Left cardiac atrium (tissue), 4 donors: ENCODE measurements at regions not wholly inside any gene's neighbourhood (a gene's known extent, or its start where the extent isn't known, plus 50 kb on each side); places are given as distances from the start of the nearest gene placed in this dataset.

ENCODE experiments used
- ATAC-seq, 2 donors: fragments of 200-7000 bp; cut with Tn5 transposase; one replicate each; pipeline ENCODE4 v1.9.1; 2020; ENCODE audit warnings: mild to moderate bottlenecking in 2 of 2, moderate library complexity in 2 of 2
- DNase-seq: peaks from one replicate; pipeline ENCODE4 v3.0.0-alpha.2; 2020
- intact Hi-C, 2 donors: fragments of 100-400 bp; cut with DNase I; formaldehyde crosslinking; loops; one replicate each; pipeline versions ENCODE4 v1.14.1 to v1.15.1; 2022 to 2023
- donor health status: DM: no; HTN: yes; CAD: no.
- donor health status: DM: no; HTN: yes; CAD: no; lungs with severe emphysema.
- donor health status: DM: yes; HTN: yes; CAD: no.
- donor health status: Dilated cardiomyopathy.

DNA sequence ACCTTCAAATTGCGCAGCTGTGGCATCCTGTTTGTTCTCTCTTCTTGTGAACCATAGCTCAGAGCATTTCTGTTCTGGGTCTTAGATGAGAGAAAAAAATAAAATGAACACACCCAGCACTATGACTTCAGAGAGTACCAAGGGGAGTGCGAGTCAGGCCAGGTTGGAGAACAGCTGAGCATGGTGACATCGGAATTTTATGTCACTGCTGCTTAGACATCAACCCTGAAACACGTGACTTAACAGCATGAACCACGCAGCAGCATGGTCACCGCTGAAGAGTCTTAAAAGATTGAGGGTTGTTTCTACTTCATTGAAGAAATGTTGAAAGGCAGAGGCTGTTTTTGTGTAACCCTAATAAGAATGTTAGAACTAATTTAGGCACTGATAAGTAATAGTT is 288.8 kb upstream of the SOX11 start:
- intact Hi-C loops, result no loop called here
- no peak for ATAC-seq
- no peak for DNase-seq

DNA sequence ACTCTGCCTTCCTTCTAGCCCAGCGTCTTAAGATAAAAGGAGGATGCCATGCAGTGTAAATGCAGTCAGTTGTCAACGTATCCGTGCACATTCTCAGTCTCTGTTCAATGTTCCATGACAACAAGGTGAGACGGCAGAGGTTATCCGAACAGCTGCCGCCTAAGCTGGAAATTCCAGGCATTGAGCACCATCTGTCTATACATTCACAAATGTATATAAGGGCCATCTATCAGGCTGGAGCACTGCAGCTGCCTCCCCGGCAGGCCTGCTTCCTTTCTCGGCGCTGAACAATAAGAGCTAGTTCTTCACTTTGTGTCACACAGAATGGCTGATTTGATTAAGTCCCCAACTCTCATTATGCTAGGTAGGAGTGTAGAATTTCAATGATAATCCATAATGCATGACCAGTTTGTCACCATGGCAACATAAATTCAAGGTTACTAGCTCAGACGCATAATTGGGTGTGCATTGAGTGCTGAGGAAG is 282.2 kb upstream of the SOX11 start:
- ATAC-seq, result no peak
- DNase-seq, result no peak
- intact Hi-C loops, result no loop called here

DNA sequence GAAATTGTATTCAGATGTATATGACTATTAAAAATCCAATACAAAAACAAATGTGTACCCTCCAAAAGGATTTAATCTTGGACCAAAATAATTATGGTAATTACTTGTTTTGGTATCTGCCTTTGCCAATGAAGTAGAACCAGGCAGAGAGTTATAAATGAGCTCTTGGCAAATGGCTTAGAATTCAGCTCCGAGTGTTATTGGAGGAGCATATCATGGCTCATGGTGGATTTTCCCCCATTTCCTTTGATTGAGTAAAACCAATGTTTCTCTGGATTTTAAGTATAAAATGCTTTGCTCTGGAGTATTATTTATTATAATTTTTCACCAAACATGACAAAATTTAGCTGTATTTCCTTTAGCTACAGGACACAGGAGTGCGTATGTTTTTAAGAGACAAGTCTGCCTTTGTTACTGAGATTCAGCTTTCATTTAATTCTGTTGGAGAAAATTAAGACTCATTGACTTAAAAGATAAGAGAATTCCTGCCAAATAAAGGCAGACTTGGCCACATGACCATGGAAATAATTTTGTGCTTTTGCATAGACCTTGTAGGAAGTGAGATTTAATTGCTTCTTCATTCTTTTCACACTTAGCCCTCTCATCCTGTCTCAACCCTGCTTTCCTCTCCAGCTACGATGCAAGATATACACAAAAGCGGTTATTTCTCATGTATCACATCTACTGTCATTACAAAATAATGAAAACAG is 281.0 kb upstream of the SOX11 start:
- ATAC-seq, result no peak
- no peak for DNase-seq
- intact Hi-C loops, result no loop called here

DNA sequence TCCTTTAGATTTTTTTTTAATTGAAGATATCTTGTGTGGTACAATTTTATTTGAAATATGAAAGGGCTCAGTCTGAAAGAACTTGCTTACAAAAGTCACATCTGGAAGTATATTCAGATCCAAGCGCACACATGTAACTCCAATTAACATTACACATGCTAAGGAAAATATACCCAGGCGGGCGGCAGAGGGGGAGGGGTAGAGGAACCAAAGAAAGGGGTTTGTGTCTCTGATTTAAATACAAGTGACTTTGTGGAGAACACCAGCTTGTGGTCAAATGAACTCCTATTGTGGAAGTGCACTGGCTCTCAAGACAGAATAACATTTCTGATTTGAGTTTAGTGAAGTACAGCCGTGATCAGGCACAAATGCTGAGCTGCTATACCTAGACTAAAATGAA is 280.2 kb upstream of the SOX11 start:
- ATAC-seq (no peak), DNase-seq (no peak)
- intact Hi-C loops, result no loop called here

DNA sequence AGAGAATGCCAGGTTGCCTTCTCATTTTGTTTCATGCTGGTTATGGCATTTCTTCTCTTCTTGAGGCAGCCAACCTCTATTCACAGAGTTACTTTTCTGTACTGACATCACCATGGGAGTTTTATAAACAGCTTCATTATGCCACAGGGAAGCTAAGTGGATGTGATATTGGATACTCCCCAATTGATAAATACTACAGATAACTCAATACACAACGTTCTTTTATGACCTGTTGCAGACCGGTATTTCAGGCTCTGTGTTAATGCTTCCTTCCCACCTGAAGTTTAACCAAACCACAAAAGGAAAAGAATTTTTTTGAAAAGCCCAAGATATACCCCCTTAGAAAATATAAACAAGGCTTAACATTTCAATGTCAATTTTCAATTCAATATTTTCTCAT is 258.3 kb upstream of the SOX11 start:
- no peak for DNase-seq
- intact Hi-C loops, result no loop called here
- no peak for ATAC-seq

DNA sequence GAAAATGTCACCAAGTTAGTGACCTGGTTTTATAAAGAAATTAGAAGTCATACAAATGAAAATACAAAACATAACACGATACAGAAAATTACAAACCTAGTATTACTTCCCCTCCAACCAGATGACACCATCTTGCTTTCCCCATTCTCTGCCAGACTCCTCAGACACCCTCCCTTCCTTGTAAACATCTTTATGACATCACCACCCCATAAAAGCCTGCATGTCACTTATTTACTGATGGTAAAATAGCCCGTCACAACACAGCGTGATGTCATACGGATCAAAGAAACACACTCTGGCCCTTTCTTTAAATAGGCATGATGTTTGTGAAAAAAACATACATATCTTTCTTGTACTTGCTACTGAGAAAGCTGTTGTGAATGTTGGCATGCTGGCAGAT is 254.8 kb upstream of the SOX11 start:
- intact Hi-C loops, result no loop called here
- ATAC-seq (no peak), DNase-seq (no peak)

DNA sequence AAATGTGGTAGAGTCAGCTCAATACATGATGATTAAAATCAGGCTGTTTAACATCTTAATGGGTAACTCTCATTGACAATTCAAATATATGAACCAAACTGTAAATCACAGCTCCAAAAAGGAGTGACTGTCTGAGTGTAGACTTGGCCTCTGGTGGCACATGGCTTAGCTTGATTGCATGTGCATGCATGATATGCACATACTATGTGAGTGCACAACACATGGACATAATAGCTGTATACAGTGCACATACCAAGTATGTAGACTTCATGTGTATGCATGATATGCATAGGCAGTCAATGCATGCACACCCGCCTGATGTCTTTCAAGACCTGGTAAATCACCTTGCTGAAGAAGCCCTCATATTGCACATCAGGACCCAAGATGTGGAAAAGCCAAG is 252.0 kb upstream of the SOX11 start:
- ATAC-seq, result no peak
- DNase-seq, result no peak
- intact Hi-C loops, result no loop called here

DNA sequence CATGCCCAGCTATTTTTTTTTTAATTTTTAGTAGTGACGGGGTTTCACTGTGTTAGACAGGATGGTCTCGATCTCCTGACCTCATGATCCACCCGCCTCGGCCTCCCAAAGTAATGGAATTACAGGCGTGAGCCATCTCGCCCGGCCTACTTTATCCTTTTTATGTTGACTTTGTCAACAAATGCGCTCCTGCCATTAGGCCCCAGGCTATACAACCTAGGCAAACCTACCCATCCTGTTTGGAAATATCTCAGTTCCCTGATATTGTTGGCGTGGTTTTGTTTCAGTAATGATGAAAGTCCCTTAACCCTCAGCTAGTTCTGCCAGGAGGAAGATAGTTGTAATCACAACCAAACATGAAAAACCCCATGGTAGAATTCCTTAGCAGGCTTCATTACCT is 249.4 kb upstream of the SOX11 start:
- ATAC-seq (no peak), DNase-seq (no peak)
- intact Hi-C loops, result no loop called here

DNA sequence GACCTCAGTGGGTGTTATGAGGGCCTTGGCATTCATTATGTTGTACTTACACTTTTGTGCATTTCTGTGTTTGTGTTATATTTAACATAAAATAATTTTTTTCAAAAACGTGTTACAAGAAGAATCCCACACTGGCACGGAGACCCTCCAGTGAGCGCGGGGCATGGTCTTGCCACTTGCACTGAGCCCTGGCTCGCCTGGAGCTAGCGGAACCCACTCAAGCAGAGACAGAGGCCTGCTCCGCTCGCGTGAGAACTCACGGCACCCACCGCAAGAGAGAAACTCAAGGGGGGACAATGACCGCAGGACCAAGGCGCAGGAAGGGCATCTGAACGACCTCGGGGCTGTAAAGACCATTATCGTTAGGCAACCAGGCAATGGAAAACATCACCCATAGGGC is 248.0 kb upstream of the SOX11 start:
- DNase-seq (no peak), ATAC-seq (no peak)
- intact Hi-C loops, result no loop called here

DNA sequence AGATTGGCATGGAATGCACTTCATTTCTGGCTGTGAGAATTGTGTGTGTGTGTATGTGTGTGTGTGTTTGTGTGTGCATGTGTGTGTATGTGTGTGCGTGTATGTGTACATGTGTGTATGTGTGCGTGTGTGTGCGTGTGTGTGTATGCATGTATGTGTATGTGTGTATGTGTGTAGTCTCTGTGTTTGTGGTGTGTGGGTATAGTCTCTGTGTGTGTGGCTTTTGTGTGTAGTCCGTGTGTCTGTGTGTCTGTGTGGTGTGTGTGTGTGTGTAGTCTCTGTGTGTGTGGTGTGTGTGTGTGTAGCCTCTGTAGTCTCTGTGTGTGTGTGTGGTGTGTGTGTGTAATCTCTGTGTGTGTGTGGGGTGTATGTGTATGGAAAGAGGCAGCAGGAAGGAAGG is 247.3 kb upstream of the SOX11 start:
- DNase-seq, result no peak
- ATAC-seq, result no peak
- intact Hi-C loops, result no loop called here

DNA sequence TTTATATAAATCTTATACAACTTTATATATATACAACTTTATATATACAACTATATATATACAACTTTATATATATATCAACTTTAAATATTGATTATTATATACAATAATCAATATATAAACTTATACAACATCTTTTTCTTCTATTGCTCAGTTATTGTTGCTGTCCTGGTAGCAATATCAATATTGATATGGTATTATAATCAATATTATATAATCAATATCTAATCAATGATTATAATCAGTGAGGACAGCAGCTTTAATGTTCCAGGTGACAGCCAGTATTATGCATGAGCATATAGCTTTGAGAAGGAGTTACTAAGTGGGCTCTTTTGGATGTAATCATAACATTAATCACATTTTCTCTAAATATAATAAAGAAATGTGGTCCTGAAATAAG is 242.3 kb upstream of the SOX11 start:
- DNase-seq (no peak), ATAC-seq (no peak)
- intact Hi-C loops, result no loop called here

DNA sequence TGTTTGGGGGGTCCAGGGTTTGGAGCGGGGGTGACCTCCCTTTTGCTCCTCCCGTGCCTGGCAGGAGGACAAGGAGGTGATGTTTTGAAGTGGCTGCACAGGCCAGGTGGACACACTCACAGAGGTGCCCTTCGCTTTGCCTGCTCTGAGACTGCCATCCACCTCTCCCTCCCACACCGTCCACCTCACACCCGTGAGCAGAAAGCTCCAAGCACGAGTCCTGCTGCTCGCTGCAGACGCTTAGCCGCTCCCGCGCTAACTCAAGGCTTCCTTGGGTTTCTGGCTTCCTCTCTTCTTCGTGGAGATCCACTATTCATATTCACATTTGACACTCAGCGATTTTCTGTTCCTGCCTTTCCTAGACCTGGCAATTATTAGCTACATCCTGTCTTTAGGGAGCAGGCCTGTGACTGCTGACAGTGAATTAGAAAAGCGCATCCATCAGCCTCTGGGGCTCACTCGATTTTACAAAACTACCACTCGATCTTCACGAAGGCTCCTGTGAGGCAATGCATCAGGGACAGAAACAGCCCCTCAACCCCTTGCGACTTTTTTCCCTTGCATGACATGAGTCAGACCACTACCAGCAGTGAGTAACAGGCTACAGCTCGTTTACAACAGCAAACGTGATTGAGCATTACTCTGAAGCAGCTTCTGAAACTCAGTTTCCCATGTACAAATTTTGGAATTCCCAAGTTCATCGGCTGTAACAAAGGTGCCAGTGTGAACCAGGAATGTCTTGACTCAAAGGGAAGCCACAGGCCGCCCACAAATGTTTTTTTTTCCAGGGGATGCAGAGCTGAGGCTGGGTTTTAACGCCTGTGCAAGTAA is 238.7 kb upstream of the SOX11 start:
- DNase-seq (no peak), ATAC-seq (no peak)
- intact Hi-C loops, result no loop called here

DNA sequence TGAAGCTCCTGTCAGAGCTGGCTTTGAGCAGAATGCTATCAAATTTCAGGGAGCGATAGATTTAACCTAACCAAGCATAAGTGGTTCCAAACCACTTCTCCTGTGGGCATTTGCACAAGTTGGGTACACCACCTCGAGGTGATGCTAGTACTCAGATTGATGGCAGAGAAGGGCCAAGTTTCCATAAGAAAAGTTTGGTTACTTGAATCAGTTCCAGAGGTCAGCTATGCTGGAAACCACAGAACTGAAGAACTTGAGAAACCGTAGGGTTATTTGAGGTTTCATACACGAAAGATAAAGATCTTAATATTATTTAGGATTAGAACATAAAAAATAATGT is 238.2 kb upstream of the SOX11 start:
- ATAC-seq, result no peak
- DNase-seq, result no peak
- intact Hi-C loops, result no loop called here

DNA sequence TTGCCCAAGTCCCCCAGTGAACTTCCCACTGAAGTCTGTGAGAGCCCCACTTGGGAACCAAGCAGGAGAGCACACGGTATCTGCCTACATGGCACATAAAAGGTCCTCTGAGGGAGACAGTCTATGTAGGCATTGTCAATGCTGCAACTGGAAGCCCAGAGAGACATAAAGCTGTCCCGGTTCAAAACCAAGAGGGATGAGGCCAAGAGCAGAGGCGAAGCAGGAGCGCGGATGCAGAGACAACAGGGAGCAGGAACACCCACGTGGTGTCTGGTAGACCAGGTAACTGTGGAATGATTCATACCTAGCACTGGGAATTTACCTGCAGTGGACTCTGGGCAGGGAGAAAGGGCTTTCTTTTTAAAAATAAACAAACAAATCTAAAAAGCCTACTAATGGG is 233.1 kb upstream of the SOX11 start:
- DNase-seq (no peak), ATAC-seq (no peak)
- intact Hi-C loops, result no loop called here

DNA sequence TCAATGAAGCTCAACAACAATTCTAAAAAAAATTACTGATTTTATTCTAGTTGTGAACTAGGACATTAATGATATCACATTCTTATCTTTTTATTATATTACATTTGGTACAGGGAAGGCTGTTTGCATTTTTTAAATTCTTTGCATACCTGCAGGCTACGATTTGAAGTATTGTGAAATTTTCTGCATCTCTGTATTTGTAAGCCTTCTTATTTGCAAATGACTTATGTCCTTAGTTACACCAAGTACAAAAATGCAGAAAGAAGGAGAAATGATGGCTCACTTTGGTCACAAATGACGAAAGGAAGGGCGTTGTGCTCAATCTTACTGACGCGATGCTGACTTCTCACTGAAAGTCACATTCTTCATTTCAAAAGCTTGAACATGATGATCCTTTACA is 227.5 kb upstream of the SOX11 start:
- intact Hi-C loops, result no loop called here
- DNase-seq, result no peak
- ATAC-seq, result no peak

DNA sequence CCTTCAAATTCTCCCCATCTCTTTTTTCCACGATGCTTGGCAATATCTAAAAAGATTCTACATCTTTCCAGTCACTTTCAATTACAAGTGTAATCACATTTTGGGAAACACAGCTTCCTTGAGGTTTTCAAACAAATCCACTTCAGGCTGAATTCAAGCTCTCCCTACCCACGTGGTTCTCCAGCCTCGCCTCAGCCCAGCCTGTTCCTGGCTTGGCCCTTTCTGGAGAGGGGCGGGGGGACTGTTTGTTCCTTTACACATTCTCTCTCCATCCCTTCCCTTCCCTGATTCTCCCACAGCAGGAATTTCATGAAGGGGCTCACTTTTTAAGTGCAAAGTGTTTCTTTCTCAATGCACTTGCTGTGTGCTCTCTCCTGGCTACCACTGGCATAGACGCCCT is 226.3 kb upstream of the SOX11 start:
- ATAC-seq (no peak), DNase-seq (no peak)
- intact Hi-C loops, result no loop called here

DNA sequence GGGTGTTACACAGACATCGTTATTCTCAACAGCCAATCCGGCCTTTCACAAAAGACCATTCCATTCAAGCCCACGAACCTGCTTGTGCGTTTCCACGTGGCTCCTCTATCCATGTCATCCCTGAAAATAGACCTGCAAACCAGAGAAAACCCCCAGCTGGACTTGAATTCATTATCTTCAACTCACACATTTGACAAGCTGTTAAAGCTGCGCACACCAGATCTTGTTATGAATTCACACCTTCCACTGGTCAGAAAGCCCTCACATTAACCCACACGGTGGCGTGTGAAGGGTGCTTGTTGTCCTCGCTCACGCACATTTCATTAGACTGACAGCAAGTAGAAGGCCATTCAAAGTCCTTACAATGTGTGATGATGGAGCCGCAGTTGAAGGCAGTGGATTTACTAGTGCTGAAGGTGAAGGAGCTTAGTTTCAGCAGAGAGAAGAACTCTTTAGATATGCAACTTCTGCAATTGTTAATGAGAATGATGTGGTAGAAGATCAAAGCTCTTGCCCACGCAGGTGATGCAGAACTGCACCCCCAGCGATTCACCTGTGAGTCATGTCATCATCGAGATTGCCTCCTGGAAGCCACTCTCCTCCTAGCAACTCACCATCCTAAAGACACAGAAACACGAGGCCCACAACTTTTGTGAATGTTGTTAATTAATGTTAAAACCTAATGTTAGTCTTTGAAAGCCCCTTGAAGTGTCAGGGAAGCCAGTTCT is 224.8 kb upstream of the SOX11 start:
- intact Hi-C loops, result no loop called here
- ATAC-seq (no peak), DNase-seq (no peak)

DNA sequence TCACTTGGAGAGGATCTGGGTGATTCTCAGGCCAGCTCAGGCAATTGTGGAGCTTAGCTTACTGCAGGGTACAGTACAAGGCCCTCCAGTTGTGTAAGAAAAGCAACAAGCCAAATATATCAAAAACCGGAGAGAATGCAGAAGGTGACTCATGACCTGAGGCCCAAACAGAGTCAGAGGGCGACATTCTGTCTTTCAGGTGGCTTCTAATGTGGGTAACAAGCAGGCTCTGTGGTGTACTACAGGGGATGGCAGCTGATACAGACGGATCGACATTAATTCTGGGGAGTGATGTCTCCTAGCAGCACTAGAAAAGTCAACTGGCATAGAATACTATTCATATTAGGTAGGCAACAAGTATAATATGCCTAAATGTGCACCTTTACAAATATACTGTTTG is 219.5 kb upstream of the SOX11 start:
- ATAC-seq (no peak), DNase-seq (no peak)
- intact Hi-C loops, result no loop called here

DNA sequence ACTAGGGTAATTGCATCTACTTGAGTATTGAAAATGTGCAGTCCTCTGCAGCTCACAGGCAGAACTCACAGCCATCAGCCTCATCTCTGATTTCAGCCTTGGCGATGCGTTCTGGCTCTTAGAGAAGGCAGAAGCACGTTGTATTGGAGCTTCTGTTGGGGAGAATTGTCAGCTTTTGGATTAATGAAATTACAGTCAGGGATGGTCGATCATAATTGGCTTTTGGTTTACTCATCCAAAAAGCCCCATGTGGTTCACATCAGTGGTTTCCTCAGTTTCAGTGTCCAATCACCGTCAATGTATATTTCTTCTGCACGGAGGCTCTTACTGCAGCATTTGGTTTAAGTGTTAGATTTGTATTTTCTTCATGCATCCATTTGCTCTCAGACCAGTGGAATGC is 218.5 kb upstream of the SOX11 start:
- intact Hi-C loops, result no loop called here
- ATAC-seq, result no peak
- no peak for DNase-seq

DNA sequence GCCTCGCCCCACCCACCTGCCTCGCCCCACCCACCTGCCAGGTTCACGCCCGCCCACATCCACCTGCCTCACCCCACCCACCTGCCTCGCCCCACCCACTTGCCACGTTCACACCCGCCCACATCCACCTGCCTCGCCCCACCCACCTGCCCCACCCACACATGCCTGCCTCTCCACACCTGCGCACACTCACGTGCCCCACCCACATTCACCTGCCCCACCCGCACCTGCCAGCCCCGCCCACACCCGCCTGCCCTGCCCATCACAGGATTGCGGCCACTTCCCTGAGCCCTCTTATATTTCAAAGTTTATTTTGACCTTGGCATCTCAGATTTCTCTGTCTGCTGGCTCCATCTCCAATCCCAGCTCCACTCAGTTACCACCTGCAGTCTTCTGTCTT is 217.5 kb upstream of the SOX11 start:
- DNase-seq, result no peak
- no peak for ATAC-seq
- intact Hi-C loops, result no loop called here
